B cell (primary cell): ENCODE measurements at regions not wholly inside any gene's neighbourhood (a gene's known extent, or its start where the extent isn't known, plus 50 kb on each side); places are given as distances from the start of the nearest gene placed in this dataset.

Source experiments
- CTCF ChIP-seq: fragments of 200-600 bp; IDR thresholded peaks from one replicate; pipeline ENCODE4 v1.8.0; 2022; ENCODE audit warnings: antibody characterized with exemption, mild to moderate bottlenecking
- EZH2 ChIP-seq: IDR thresholded peaks from 2 replicates; pipeline ENCODE4 v1.6.1; 2012; ENCODE audit warnings: borderline replicate concordance, low read depth, mild to moderate bottlenecking, moderate library complexity, low read length; ENCODE audit not compliant: insufficient read depth, poor library complexity, severe bottlenecking

DNA sequence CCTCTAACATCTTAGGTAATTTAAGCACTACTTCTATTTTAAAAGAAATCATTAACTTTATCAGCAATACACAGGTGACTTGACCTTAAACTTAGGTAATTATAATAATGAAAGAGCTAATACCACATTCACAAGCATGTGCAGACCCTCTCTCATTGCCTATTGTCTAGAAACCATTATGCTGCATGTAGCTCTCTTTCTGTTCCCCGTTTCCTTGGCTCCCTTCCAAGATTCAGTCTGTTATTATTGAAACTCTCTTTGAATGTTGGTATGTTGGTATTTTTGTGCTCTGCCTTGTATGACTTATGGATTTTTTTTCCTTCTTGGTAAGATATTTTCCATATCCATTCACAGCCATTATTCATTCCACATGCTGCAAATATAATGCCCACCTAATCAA lies 201.2 kb downstream of the CDCA7 start:
- TF ChIP-seq CTCF = no peak
- TF ChIP-seq EZH2 = no peak
